HG03095 (cell line): ENCODE measurements at regions not wholly inside any gene's neighbourhood (a gene's known extent, or its start where the extent isn't known, plus 50 kb on each side); places are given as distances from the start of the nearest gene placed in this dataset.
"Not testable (repeated sequence)": the region's sequence is repeated elsewhere in the genome, so short reads cannot be mapped to it uniquely, and the experiment has no call there.

Source experiments
- ATAC-seq: cut with Tn5 transposase; IDR thresholded peaks from one replicate; pipeline ENCODE4 v1.9.1; 2021; ENCODE audit warnings: moderate library complexity; ENCODE audit not compliant: unreplicated experiment

DNA sequence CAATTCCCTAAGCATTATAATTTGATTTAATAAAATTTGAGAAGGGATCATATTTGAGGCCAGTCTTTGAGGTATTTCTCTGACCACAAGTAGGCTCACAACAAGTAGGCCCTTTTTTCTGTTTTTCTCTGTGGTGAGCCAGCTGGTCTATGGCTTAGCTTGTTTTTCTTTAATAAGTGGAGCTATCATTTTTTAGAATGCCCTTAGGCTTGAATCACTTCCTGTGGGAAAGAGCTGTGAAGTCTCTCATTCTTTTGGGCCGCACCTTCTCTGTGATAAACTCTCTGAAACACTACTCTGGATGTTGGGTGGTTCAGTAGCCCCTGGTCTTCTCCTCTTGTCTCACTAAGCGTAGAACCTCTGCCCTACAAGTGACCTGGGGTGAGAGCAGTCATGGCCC lies 235.9 kb downstream of the SUCLG1 start:
- ATAC-seq, result no peak

DNA sequence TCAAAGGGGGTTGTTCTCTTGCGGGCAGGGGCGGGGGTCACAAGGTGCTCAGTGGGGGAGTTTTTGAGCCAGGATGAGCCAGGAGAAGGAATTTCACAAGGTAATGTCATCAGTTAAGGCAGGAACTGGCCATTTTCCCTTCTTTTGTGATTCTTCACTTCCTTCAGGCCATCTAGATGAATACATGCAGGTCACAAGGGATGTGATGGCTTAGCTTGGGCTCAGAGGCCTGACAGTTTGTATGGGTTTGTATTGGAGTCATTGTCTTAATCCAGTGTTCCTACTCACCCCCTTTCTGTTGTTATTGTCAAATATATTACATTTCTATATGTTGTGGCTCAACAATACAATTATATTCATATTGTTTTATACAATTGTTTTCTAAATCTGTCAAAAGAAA lies 238.0 kb downstream of the SUCLG1 start:
- ATAC-seq, result not testable (repeated sequence)

DNA sequence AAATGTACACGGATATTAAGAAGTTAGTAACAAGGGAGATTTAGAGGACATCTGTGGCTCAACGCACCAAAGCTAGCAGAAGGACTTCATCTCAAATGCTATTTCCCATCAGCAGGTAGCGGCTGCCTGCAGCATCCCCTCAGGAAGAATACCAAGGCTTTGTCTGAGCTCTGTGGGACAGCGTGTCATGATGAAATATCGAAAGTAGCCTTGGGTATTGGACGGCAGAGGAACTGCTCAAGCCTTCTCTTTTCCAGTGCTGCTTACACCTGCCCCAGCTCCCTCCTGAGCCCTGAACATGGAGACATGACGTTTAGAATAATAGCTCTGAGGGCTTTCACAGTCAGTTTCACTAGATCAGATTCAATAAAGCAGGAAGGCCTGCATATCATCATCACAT lies 241.6 kb downstream of the SUCLG1 start:
- ATAC-seq, result no peak

DNA sequence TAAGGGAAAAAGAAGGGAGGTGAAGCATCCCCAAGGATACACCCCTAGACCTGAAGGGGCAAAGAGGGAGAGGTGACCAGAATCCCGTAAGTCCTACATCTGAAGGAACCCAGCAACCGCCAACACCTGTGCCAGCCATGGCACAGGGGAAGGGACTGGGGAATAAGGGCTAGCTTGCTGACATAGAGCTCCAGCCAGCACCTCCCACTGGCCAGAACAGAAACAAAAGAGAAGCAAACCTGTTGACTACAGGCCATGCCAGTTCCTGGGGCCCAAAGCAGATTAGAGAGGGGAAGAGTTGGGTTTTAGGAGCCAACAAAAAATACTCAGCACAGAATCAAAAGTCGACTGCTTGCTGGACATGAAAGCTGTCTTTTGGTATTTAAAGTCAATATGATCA lies 244.6 kb downstream of the SUCLG1 start:
- no peak for ATAC-seq

DNA sequence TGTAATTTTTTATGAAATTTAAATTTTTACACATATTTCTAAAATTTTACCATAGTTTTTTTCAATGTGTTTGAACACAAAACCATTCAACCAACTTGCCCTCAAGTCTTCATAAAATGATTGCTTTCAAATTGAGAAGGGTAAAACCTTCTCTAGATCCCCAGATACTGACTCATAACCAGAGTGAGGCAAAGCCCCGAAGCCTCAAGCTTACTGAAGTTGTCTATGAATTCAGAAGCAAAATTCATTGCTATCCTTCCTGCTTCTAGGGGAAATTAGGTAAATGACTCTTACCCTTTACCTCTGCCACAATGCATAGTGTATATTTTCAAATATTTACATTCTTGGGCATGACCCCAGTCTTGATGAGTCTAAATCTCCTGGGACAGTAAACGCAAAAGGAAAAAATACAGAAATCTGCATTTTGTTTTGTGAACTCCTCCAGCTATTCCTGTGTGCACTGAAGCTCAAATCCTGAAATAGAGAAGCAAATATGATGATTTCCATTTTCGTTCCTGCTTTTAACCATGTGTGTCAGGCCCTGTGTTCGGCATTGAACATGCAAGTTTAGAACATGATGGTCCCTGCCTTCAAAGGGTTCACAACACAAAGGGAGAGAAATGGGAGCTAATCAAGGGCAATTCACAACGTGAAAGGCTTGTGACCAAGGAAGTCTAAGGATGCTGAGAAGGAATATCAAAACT lies 246.3 kb downstream of the SUCLG1 start:
- ATAC-seq, result peak; percentile 96

DNA sequence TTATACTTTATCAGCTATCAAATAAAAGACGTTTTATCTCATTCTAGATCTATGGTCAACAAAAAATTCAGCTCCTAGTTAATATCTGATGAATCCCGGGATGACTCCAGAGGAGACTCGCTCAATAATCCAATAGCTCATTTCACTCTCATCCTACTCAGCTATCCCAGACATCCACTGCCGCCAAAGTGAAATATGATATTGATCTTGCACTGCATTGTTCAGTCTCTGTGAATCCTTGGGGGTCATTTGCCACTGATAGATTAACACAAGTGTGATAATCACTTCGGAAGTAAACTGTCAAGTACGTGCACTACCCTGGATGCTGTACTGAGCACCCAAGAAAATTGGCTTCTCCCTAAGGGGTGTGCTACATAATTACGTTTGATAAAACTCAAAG lies 249.1 kb downstream of the SUCLG1 start:
- no peak for ATAC-seq

DNA sequence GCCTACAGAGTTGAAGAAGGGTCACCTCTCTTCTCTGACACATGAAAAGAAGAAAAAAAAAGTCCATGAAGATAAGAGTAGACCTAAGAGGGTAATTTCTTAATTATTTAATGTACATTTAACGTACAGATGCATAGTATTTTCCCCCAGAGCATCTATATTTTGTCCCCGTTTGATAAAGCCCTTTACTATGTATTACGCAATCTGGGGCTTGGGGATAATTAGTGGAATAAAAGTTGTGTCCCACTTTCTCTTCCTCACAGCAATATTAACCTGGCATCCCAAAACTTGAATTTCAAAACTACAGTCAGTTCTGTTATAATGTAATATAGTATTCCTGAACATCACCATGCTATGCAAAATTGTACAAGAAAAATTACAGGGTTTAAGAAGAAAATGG lies 254.1 kb downstream of the SUCLG1 start:
- ATAC-seq, result no peak

DNA sequence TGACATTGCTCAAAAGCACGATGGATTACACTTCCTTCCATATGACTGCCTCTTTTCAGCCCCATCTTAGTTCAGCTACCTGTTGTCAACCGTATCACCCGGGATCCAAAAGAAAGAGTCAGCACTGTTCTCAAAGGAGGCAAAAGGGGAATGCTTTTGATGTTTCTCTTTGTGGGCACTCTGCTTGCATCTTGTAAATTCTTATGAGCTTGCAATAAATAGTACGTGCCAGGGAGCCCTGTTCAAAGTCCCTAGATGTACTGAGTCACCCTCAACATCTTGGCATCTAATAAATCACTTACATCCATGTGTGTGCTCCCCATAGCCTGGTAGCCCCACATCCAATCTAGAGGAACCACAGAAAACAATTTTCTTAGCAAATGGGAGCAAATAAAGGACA lies 256.9 kb downstream of the SUCLG1 start:
- no peak for ATAC-seq

DNA sequence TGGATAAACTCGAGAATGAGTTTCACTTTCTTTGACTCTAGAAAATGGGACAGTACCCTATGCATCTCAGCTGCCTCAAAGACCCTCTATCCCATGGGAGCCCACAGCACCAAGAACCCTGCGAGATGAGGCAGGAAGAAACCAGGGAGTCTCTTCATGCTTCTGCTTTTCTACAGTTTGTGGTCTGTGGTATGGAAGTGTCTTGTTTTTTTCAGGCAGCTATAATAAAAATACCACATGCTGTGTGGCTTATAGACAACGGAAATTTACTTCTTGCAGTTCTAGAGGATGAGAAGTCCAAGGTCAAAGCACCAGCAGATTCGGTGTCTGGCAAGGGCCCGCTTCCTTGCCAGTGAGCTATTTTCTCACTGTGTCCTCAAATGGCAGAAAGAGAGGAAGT lies 257.9 kb downstream of the SUCLG1 start:
- ATAC-seq, result no peak

DNA sequence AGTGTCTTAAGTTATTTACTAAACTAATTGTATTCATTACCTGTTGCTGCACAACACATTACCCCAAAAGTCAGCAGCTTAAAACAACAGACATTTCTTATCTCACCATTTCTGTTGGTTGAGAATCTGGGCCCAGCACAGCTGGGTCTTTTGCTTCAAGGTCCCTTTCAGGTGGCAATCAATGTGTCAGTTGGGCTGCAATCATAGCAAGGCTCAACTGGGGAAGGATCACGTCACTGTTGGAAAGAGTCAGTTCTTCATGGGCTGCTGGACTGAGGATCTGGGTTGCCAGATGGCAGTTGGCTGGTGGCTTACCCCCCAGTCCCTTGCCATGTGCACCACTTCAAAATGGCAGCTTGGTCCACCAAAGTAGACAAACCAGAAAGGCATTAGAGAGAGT lies 261.2 kb downstream of the SUCLG1 start:
- ATAC-seq, result no peak

DNA sequence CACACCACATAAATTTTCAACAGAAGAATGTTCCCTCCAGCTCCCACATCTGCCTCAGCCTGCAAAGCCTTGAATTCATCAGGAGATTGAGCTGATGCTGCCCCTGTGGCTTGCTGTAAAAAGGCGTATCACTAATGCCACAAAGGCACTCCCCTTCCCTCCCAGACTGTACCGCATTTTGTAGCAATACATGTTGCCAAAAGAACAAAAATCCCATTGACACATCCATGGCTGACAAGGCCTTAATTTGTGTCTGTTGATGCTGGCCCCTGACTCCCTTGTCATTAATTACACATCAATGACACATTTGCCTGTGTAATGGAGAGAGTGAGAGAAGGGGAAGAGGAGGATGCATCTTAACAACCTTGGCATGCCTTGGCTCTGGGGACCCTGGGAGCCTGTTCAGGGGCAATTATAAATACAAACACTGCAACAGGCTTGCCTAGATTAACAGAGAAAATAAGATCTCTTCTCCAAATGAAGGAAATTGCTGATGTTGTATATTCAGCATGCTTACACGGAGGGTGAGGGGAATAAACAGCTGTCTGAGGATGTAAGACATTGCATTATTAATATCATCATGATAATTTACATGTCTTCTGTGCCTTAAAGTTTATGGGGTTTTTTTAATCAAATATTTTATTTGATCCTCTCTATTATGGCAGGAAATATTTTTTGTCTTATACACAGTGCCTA lies 264.0 kb downstream of the SUCLG1 start:
- no peak for ATAC-seq

DNA sequence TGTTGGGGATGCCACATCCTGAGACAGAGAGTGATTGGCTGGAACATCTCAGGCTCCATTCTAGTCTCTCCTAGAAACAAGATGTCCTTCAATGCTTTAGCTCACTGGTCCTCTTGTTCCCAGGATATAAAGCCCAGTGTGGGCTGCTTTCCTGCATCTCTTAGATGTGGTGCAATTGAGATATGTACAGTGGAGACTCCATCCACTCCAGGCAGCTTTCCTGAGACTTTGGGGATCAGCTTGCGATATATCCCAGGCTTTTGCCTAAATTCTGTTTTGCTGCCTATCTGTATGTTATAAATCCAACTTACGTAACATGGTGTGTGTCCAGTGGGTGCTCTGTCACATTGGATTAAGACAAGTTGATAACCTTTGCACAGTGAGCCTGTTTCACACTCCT lies 264.9 kb downstream of the SUCLG1 start:
- no peak for ATAC-seq

DNA sequence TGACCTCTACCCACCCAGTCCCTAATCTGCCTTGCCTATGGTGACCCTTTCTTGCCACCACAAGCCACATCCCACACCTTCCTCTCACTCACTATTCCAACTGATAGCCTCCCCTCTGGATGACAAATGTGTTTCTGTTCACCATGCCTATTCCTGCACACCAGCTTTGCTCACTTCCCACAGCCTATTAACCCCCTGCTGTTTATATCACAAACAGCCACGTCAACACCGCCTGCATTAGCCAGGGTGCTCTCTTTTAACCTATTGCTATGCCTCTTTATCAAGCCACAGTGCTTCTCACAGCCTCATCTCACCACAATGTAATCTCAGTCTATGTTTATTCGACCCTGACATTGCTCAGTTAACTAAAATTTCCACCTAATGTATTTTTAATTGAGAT lies 271.8 kb downstream of the SUCLG1 start:
- no peak for ATAC-seq

DNA sequence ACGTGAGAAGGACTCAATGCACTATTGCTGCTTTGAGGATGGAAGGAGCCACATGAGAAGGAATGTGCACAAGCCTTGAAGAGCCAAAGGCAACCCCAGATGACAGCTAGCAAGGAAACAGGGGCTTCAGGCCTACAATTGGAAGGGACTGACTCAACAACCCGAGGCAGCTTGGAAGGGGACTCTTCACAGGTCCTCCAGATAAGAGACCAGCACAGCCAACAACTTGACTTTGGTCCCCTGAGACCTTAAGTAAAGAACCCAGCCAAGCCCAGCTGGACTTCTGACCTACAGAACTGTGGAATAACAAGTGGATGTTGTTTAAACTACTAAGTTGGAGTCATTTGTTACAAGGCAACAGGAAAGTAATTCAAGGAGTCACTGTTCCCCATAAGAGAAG lies 277.2 kb downstream of the SUCLG1 start:
- ATAC-seq, result no peak

DNA sequence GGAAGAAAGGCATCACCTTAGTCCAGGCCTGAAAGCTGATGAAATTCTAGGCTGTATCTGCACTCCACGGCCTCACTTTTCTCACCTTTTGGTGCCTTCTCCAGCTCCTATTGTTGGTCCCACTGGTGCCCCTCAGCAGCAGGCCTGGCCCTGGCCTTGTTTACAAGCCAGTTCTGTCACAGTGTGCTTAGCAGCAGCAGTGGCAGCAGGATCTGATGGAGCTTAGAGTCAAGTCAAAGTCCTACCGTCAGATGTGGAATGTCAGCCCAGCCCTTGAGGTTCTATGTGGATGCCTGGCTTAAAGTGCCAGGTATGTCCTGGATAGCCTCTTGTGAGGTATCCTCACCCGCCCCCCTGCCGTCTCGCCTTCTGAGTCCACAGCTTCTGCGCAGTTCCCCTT lies 281.3 kb downstream of the SUCLG1 start:
- no peak for ATAC-seq

DNA sequence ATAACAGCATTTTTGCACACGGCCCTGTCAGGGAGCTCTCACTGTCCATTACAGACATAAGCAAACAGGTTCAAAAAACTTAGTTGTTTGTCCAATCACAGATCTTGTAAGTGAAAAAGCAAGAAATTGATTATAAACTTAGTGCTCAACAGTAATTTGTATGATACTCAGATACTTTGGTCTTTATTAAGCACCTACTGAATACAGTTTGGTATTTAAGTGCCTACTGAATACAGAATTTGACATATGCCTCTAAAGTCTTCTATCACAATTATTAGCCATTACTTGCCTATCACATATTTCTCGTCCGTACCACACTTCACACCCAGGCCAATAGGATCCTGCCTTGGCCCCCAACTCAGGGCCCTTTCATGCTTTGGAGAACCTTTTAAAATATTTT lies 283.1 kb downstream of the SUCLG1 start:
- ATAC-seq, result no peak

DNA sequence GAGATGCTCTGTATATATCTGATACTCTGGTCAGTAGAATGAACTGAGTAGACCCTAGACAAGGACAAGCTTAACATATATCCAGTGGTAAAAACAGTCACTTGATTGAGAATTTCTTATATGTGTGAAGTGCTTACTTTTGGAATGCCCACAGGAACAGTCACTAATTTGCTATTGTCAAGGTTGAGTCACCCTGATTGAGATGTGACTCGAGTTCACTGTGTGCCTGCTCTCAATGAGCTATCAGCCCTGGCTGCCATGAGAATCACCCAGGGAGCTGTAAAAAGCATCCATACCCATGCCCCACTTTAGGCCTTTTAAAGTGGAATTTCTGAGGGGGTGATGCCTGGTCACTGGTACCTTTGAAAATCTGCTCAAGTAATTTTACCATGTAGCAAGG lies 283.7 kb downstream of the SUCLG1 start:
- no peak for ATAC-seq

DNA sequence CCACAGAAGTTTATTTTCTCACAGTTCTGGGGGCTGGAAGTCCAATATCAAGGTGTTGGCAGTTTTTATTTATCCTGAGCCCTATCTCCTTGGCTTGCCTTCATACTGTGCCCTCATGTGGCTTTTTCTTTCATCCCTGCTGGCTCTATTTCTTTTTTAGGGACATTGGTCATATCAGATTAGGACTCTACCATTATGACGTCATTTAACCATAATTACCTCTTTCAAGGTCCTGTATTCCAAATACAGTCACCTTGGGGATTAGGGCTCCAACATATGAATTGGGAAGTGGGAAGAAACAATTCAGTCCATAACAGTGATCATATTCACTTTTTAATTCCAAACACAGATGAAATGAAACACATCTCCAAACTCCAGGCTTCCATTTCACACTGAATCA lies 286.0 kb downstream of the SUCLG1 start:
- ATAC-seq, result no peak

DNA sequence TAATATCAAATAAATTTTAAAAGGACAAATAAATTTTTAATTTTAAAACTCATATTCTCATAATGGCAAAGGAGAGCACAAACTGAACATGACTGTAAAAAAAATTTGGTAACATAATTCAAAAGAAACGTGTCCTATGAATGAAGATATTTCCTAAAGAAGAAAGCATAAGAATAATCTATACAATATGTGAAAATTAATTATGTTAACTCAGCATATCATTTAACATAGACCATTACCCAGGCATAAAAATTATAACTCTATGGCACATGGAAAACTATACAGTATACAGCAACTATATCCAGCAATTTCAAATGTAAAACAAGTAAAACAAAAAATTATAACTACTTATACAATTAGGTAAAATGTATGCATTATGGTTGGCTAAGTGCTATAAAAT lies 288.1 kb downstream of the SUCLG1 start:
- no peak for ATAC-seq

DNA sequence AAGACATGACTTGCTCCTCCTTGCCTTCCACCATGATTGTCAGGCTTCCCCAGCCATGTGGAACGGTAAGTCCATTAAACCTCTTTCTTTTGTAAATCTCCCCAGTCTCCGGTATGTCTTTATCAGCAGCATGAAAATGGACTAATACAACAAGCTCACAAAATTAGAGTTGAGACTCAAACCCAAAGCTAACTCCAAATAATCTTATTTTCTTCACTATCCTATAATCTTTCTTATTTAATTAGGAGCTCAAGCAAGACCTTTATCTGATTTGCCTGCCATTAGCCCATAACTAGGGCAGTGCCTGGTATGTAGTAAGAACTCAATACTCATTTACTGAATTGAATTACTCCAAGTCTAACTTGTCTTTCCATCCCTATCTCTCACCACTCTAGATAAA lies 289.2 kb downstream of the SUCLG1 start:
- no peak for ATAC-seq

DNA sequence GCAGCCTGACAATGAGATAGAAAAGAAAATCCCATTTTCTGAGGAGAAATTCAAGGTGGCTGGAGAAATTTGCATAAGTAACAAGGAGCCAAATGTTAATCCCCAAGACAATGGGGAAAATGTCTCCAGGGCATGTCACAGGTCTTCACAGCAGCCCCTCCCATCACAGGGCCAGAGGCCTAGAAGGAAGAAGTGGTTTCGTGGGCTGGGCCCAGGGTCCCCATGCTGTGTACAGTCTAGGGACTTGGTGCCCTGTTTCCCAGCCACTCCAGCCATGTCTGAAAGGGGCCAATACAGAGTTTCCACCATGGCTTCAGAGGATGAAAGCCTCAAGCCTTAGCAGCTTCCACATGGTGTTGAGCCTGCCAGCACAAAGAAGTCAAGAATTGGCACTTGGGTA lies 290.5 kb downstream of the SUCLG1 start:
- not testable (repeated sequence) for ATAC-seq

DNA sequence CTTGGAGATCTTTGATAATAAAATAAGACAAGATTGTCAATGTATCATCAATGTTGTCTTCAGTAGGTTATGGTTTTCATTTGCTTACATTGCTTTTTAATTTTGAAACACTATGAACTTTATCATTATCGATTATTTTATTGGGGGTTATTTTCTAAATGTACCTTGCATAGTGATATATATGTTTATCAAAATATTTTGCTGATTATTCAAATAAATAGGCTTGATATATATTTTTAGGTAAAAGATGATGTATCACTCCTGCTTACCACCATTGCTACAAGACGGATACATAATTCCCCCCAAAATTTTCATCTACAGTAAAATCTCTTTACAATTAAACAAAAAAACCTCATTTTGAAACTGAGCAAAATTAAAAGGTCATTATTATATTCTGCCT lies 293.8 kb downstream of the SUCLG1 start:
- ATAC-seq, result no peak

DNA sequence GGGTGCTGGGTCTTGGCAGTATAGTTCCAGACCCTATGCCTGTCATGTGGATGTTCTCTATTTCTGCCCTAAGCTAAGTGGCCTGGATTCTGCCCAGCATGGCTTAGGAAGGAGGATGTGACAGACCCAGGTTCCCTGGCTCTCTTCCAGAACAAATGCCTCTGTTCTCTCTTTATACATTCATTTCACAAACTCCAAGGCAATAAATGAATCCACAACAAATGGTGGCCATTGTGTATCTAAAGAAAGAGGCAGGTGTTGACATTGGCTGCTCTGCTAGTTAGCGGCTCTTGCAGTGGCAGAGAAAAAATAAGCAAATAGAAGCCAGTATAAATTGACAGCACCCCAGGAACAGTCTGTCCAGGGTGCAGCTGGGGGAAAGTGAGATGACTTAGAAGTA lies 298.6 kb downstream of the SUCLG1 start:
- ATAC-seq, result no peak
